Nephron (organoid): ENCODE measurements at regions not wholly inside any gene's neighbourhood (a gene's known extent, or its start where the extent isn't known, plus 50 kb on each side); places are given as distances from the start of the nearest gene placed in this dataset.

Source experiments
- H3K27ac Mint-ChIP-seq, 3 experiments: 2 replicates each; pipeline ENCODE4 v1.8.0; 2020; ENCODE audit warnings: mixed read lengths in 3 of 3, mild to moderate bottlenecking in 2 of 3, moderate library complexity in 1 of 3
- H3K27me3 Mint-ChIP-seq: 2 replicates; pipeline ENCODE4 v1.8.0; 2021; ENCODE audit warnings: low read depth, mild to moderate bottlenecking, moderate library complexity, mixed read lengths
- H3K36me3 Mint-ChIP-seq: 2 replicates; pipeline ENCODE4 v1.8.0; 2020; ENCODE audit warnings: low read depth, mixed read lengths
- H3K4me1 Mint-ChIP-seq: 2 replicates; pipeline ENCODE4 v1.8.0; 2020; ENCODE audit warnings: mixed read lengths
- H3K4me3 Mint-ChIP-seq, 3 experiments: 2 replicates each; pipeline ENCODE4 v1.8.0; 2020; ENCODE audit warnings: mild to moderate bottlenecking in 3 of 3, mixed read lengths in 3 of 3, moderate library complexity in 2 of 3
- H3K9me3 Mint-ChIP-seq: 2 replicates; pipeline ENCODE4 v1.8.0; 2020; ENCODE audit warnings: mixed read lengths
- CTCF ChIP-seq, 3 experiments: fragments of 200-600 bp; sonication (generic); IDR thresholded peaks; one replicate each; pipeline ENCODE4 v1.5.0; 2021; ENCODE audit warnings: antibody characterized with exemption in 3 of 3; ENCODE audit not compliant: unreplicated experiment in 3 of 3

GRCh38 chr11:69396051-69396947, 85.2 kb upstream of the LINC01488 start:
- no peaks in the 10 kb centered on the region for H3K9me3 Mint-ChIP-seq
- H3K36me3 Mint-ChIP-seq, result no peaks in the 10 kb centered on the region
- H3K27ac Mint-ChIP-seq, result no peak overlapping the region
- peaks cover 27% of the 10 kb centered on the region for H3K27me3 Mint-ChIP-seq
- H3K4me1 Mint-ChIP-seq, result peaks cover 21% of the 10 kb centered on the region
- H3K4me3 Mint-ChIP-seq, result no peak overlapping the region
- no peak for TF ChIP-seq CTCF (IDR thresholded peaks at IDR 0.05; ENCODE audit: unreplicated experiment in 3 of 3)

GRCh38 chr11:69396948-69397307, 84.5 kb upstream of the LINC01488 start:
- peaks cover 21% of the 10 kb centered on the region for H3K4me1 Mint-ChIP-seq
- H3K9me3 Mint-ChIP-seq, result no peaks in the 10 kb centered on the region
- H3K4me3 Mint-ChIP-seq, result no peak overlapping the region
- no peak for TF ChIP-seq CTCF (IDR thresholded peaks at IDR 0.05; ENCODE audit: unreplicated experiment in 3 of 3)
- H3K27ac Mint-ChIP-seq, result no peak overlapping the region
- H3K27me3 Mint-ChIP-seq, result peaks cover 31% of the 10 kb centered on the region
- no peaks in the 10 kb centered on the region for H3K36me3 Mint-ChIP-seq

GRCh38 chr11:69397732-69398131, 83.7 kb upstream of the LINC01488 start:
- peaks cover 20% of the 10 kb centered on the region for H3K4me1 Mint-ChIP-seq
- no peak for TF ChIP-seq CTCF (IDR thresholded peaks at IDR 0.05; ENCODE audit: unreplicated experiment in 3 of 3)
- H3K27ac Mint-ChIP-seq, result no peak overlapping the region
- H3K27me3 Mint-ChIP-seq, result peaks cover 31% of the 10 kb centered on the region
- no peak overlapping the region for H3K4me3 Mint-ChIP-seq
- H3K9me3 Mint-ChIP-seq, result peaks cover 4% of the 10 kb centered on the region
- H3K36me3 Mint-ChIP-seq, result no peaks in the 10 kb centered on the region

GRCh38 chr11:69398529-69399492, 82.7 kb upstream of the LINC01488 start:
- H3K36me3 Mint-ChIP-seq, result no peaks in the 10 kb centered on the region
- H3K27ac Mint-ChIP-seq, result peak overlapping the region in 2 of 3 experiments; percentile 20 to 23
- H3K9me3 Mint-ChIP-seq, result peaks cover 9% of the 10 kb centered on the region
- peaks cover 15% of the 10 kb centered on the region for H3K4me1 Mint-ChIP-seq
- peaks cover 31% of the 10 kb centered on the region for H3K27me3 Mint-ChIP-seq
- H3K4me3 Mint-ChIP-seq, result no peak overlapping the region
- TF ChIP-seq CTCF (IDR thresholded peaks at IDR 0.05; ENCODE audit: unreplicated experiment in 3 of 3), result no peak

- TF ChIP-seq CTCF (IDR thresholded peaks at IDR 0.05; ENCODE audit: unreplicated experiment in 3 of 3), result no peak
- Mint-ChIP-seq H3K9me3 (peaks cover 9% of the 10 kb centered on the region), H3K4me3 (no peak overlapping the region), H3K36me3 (no peaks in the 10 kb centered on the region), H3K27me3 (peaks cover 27% of the 10 kb centered on the region), H3K4me1 (peaks cover 9% of the 10 kb centered on the region), H3K27ac (no peak overlapping the region)
Measured at GRCh38 chr11:69400140-69400539, 81.3 kb upstream of the LINC01488 start.
